Osteoblast (primary cell): ENCODE measurements at regions not wholly inside any gene's neighbourhood (a gene's known extent, or its start where the extent isn't known, plus 50 kb on each side); places are given as distances from the start of the nearest gene placed in this dataset.

Source experiments
- DNase-seq: peaks from one replicate; pipeline ENCODE4 v3.0.0; 2011; ENCODE audit warnings: low spot score, mixed read lengths; ENCODE audit not compliant: insufficient read length; ENCODE audit errors: missing footprints
- H2AFZ ChIP-seq: 2 replicates; pipeline ENCODE4 v1.6.0; 2011; ENCODE audit warnings: mild to moderate bottlenecking, low read length
- H3K27ac ChIP-seq: 2 replicates; pipeline ENCODE4 v1.5.1; 2011; ENCODE audit warnings: mild to moderate bottlenecking, low read depth, low read length, moderate library complexity
- H3K27me3 ChIP-seq: 2 replicates; pipeline ENCODE4 v1.6.0; 2012; ENCODE audit warnings: mild to moderate bottlenecking, control low read depth, inconsistent platforms, low read length, moderate library complexity; ENCODE audit not compliant: insufficient read depth
- H3K36me3 ChIP-seq: 2 replicates; pipeline ENCODE4 v1.5.1; 2011; ENCODE audit warnings: mild to moderate bottlenecking, low read length, control low read depth, moderate library complexity; ENCODE audit not compliant: insufficient read depth
- H3K4me1 ChIP-seq: 2 replicates; pipeline ENCODE4 v1.5.1; 2011; ENCODE audit warnings: mild to moderate bottlenecking, low read length, control low read depth, moderate library complexity; ENCODE audit not compliant: insufficient read depth
- H3K4me2 ChIP-seq: 2 replicates; pipeline ENCODE4 v1.6.0; 2011; ENCODE audit warnings: mild to moderate bottlenecking, low read length; ENCODE audit not compliant: insufficient read depth
- H3K4me3 ChIP-seq: fragments of 200-600 bp; sonication (generic); 3 replicates; pipeline ENCODE4 v1.5.1; 2012; ENCODE audit warnings: mild to moderate bottlenecking, low read length, inconsistent platforms; ENCODE audit not compliant: insufficient read depth
- H3K79me2 ChIP-seq: 2 replicates; pipeline ENCODE4 v1.6.0; 2012; ENCODE audit warnings: mild to moderate bottlenecking, low read length, control low read depth, inconsistent platforms; ENCODE audit not compliant: insufficient read depth
- H3K9me3 ChIP-seq: 2 replicates; pipeline ENCODE4 v1.5.1; 2011; ENCODE audit warnings: low read depth, low read length, control low read depth
- H4K20me1 ChIP-seq: 2 replicates; pipeline ENCODE4 v1.6.0; 2012; ENCODE audit warnings: mild to moderate bottlenecking, low read length, control low read depth; ENCODE audit not compliant: insufficient read depth
- CTCF ChIP-seq: IDR thresholded peaks from 2 replicates; pipeline ENCODE4 v1.5.1; 2011; ENCODE audit warnings: mild to moderate bottlenecking, low read depth, low read length, moderate library complexity; ENCODE audit errors: extremely low read depth

GRCh38 chr20:50398821-50399554 is 111.2 kb upstream of the PTPN1 start:
- H4K20me1 ChIP-seq = no peaks in the 10 kb centered on the region

GRCh38 chr20:50399555-50399916 is 110.6 kb upstream of the PTPN1 start:
- Histone ChIP-seq H3K27ac (no peak overlapping the region), H3K36me3 (no peaks in the 10 kb centered on the region), H3K9me3 (no peaks in the 10 kb centered on the region), H3K79me2 (no peaks in the 10 kb centered on the region), H3K4me2 (peak overlapping the region; percentile 49), H4K20me1 (no peaks in the 10 kb centered on the region), H3K4me1 (peaks cover 25% of the 10 kb centered on the region), H2AFZ (peak overlapping the region; percentile 61), H3K4me3 (no peak overlapping the region), H3K27me3 (peaks cover 6% of the 10 kb centered on the region)
- TF ChIP-seq CTCF = no peak
- no peak for DNase-seq

More at GRCh38 chr20:50398821-50399554, 111.2 kb upstream of the PTPN1 start:
- H3K27me3 ChIP-seq = peaks cover under 1% of the 10 kb centered on the region
- DNase-seq = peak; percentile 85
- peak overlapping the region; percentile 49 for H3K4me2 ChIP-seq
- TF ChIP-seq CTCF = no peak
- no peak overlapping the region for H3K27ac ChIP-seq
- no peaks in the 10 kb centered on the region for H3K36me3 ChIP-seq
- peak overlapping the region; percentile 61 for H2AFZ ChIP-seq
- no peaks in the 10 kb centered on the region for H3K9me3 ChIP-seq
- H3K4me3 ChIP-seq = peak overlapping the region; percentile 25
- H3K79me2 ChIP-seq = no peaks in the 10 kb centered on the region
- peaks cover 25% of the 10 kb centered on the region for H3K4me1 ChIP-seq

GRCh38 chr20:50399917-50400704 is 110.1 kb upstream of the PTPN1 start:
- TF ChIP-seq CTCF = no peak
- Histone ChIP-seq H3K27ac (no peak overlapping the region), H2AFZ (no peak overlapping the region), H3K27me3 (peaks cover 7% of the 10 kb centered on the region), H4K20me1 (no peaks in the 10 kb centered on the region), H3K4me1 (peaks cover 22% of the 10 kb centered on the region), H3K4me2 (no peak overlapping the region), H3K4me3 (no peak overlapping the region), H3K9me3 (no peaks in the 10 kb centered on the region), H3K79me2 (no peaks in the 10 kb centered on the region), H3K36me3 (no peaks in the 10 kb centered on the region)
- no peak for DNase-seq
